ENCODE measurements at regions not wholly inside any gene's neighbourhood (a gene's known extent, or its start where the extent isn't known, plus 50 kb on each side); places are given as distances from the start of the nearest gene placed in this dataset.
"Not testable (repeated sequence)": the region's sequence is repeated elsewhere in the genome, so short reads cannot be mapped to it uniquely, and the experiment has no call there.

- DNase-seq (ENCODE audit: low read depth in 2 of 2) = no peak
These were observed 103.1 kb upstream of the APCDD1 start for GRCh38 chr18:10351219-10351818.

- no peak for DNase-seq (ENCODE audit: low read depth in 2 of 2)
These were observed 102.6 kb upstream of the APCDD1 start for GRCh38 chr18:10351858-10352257.

DNA sequence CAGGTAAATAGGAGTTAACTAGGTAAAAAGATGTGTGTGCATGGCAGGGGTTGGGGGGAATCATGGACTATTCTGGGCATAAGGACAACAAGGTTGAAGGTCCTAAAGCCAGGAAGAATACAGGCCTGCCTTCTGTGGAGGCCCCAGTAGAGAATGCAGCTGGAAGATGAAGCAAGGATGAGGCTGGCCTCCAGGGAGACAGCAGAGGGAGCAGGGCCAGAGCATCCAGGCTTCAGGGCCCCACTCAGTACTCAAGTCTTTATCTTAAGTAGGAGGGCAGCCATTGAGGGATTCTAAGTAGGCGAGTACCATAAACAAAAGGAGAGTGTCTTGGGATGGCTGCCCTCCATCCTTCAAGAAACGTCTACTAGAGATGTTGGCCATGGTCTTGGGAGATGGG lies 101.8 kb upstream of the APCDD1 start:
- no peak for DNase-seq (ENCODE audit: low read depth in 2 of 2)

GRCh38 chr18:10353791-10354190 lies 100.6 kb upstream of the APCDD1 start:
- no peak for DNase-seq (ENCODE audit: low read depth in 2 of 2)

- DNase-seq (ENCODE audit: low read depth in 2 of 2) = no peak
These were observed 100.1 kb upstream of the APCDD1 start for GRCh38 chr18:10354241-10354811.

DNA sequence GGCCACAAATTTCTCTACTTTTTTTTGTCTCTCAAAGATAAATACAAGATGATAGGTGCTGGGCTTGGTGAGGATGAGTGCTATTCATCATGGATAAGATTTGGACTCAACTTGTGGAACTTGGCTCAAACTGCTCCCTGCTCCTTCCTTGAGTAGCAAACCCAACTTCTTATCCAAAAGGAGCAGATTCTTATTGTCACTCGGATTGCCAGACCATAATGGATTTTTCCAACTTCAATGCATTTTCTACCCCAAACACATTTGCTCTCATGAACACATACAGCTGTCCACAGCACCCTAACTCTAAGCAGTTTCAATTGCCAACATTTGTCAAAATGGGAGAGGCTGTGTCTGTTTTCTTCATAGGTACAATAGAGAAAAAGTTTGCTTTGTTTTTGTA lies 99.5 kb upstream of the APCDD1 start:
- DNase-seq (ENCODE audit: low read depth in 2 of 2) = no peak

- not testable (repeated sequence) for DNase-seq (ENCODE audit: low read depth in 2 of 2)
These were observed 97.4 kb upstream of the APCDD1 start for GRCh38 chr18:10356999-10357398.

- no peak for DNase-seq (ENCODE audit: low read depth in 2 of 2)
These were observed 92.8 kb upstream of the APCDD1 start for GRCh38 chr18:10361660-10362059.

GRCh38 chr18:10365021-10365500 lies 89.4 kb upstream of the APCDD1 start:
- no peak for DNase-seq (ENCODE audit: low read depth in 2 of 2)

DNA sequence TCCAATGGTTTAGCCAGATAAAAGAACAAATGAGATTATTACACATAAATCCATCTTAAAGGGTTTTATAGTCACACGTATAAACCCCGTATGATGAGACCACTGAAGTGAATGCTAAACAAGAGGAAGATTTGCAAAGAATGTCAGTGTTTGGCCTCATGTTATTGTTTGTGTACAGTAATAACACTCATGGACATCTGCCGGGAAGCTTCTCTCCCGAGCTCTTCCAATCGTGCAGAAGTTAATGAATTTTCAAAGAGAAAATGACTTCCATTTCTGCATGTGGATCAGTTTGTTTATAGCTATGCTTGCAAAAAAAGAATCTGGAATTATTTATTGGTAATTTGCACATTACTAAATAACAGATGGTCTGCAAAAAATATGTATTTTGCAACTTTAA lies 88.5 kb upstream of the APCDD1 start:
- no peak for DNase-seq (ENCODE audit: low read depth in 2 of 2)

DNA sequence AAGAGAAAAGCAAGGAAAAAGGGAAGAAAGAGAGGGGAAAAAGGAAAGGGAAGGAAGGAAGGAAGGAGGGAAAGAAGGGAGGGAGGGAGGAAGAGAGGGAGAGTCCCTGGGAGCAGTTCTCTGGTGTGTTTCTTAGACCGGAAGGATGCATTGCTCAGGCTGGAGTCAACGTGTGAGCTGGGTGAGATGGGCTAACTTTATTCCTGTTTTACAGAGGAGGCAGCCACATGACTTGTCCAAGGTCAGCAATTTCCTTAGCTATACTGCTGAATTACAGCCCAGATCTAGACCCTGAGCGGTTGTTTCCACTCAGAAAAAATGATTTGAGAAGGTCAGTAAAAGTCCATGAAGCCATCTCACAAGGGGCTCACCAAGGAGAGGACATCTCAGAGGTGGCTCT lies 86.6 kb upstream of the APCDD1 start:
- no peak for DNase-seq (ENCODE audit: low read depth in 2 of 2)

DNA sequence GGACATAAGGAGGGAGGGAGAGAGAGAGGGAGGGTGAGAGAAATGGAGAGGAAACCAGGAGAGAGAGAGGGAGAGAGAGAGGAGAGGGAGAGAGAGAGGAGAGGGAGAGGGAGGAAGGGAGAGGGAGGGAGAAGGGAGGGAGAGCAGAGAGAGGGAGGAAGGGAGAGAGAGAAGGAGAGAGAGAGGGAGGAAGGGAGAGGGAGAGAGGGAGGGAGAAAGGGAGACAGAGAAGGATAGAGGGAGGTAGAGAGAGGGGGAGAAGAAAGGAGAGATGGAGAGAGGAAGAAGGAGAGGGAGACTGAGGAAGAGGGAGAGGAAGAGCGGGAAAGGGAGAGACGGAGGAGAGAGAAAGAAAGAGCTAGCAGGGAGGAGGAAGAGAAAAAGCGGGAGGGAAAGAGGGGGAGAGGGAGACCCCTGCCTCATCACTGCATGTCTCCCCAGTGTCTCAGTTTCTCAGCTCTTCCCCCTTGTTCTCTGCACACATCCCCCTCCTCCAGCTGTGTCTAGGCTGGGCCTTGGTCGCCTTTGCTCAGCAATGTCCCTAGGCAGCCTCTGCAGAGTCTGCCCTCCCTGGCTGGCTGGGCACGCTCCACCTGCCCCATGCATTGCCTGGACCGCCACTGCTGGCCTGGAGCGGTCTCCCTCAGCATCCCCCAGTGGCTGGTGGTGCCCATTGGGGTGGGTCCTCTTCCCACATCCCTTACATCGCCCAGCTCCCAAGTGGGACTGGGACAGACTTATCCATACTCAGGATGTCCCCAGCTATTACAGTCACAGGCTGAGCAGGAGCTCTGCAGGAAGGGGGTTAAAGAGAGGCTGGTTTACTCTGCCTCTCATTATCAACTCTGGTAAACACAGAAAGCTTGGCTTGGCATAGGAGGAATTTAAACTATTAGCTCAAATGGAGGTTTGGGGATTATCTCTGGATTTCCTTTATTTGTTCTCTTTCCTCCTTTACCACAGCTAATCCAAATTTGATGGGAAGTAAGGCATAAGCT lies 85.7 kb upstream of the APCDD1 start:
- no peak for DNase-seq (ENCODE audit: low read depth in 2 of 2)

GRCh38 chr18:10370716-10371115 lies 83.7 kb upstream of the APCDD1 start:
- no peak for DNase-seq (ENCODE audit: low read depth in 2 of 2)

GRCh38 chr18:10371165-10371564 lies 83.3 kb upstream of the APCDD1 start:
- no peak for DNase-seq (ENCODE audit: low read depth in 2 of 2)

GRCh38 chr18:10374195-10374594 lies 80.2 kb upstream of the APCDD1 start:
- no peak for DNase-seq (ENCODE audit: low read depth in 2 of 2)

DNA sequence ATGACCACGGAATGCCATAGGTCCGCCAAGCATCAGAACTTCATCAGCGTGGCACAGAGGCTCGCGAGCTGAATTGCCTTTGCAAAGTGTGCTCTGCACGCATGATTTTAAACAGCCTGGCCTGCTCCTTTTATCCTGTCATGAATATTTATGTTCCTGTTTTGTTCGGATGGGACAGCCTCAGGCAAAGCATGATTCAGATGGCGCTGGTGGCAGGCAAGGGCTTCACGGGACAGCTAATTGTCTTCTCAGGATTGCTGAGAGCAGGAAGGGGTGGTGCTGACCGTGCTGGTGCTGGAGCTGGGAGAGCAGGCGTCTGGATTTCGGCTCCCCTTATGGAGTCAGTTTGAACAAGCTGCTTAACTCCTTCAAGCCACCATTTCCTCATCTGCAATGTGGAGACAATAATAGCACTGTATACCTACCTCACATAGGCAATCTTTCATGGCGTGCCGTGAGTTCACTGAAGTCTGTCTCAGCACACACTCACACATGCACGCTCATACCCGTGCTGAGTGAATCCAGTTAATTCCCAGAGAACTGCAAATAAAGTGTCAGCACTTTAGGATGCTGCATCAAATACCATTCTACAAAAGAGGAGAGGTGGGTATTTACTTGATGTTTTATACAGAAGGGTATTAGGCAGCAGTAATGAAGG lies 79.7 kb upstream of the APCDD1 start:
- no peak for DNase-seq (ENCODE audit: low read depth in 2 of 2)

- DNase-seq (ENCODE audit: low read depth in 2 of 2) = no peak
These were observed 77.7 kb upstream of the APCDD1 start for GRCh38 chr18:10376731-10377130.

DNA sequence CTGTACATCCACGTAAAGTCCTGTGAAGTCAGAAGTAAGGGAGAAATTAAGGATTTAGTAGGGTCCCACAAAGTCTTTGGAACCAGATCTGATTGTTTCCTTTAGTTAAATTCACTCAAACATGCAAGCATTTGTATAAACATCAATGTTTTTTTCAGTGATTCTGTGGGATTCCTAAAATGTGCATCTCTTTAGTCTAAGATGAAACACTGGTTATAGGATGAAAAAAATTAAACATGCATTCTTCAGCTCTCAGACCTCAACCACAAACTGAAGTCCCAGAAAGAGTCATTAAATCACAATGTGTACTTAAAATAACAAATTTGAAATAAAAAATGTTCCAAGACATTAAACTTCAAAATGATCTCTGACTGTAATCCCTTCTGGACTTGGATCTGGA lies 76.5 kb upstream of the APCDD1 start:
- DNase-seq (ENCODE audit: low read depth in 2 of 2) = no peak

DNA sequence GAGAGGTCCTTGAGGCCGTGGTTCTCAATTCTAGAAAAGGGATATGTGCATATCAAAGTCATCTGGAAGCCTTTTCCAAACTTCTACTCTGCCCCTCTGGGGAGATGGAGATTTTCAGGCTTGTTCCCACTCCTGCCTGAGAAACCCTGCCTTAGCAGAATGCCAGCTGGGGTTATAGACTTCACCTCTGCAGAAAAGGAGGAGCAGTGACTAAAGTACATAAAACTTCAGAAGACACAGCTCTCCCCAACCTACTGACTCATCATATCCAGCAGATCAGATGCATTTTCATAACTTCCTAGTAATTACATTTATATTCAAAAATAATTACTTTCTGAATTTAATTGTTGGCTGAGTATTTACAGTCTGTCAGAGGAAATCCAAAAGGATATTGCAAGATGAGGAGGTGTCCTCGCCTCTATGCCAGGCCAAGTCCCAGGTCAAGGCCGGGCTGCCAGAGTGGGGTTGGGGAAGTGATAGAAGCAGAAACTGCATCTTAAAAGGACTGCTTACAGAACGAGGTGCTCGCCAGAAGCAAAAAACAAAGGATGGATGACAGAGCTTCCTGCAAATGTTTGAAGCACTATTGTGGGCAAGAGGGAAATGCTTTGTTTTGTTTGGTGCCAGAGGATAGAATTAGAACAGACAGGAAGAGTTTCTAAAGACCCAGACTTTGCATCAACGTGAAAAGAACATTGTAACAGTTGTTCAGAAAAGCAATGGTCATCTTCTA lies 75.6 kb upstream of the APCDD1 start:
- no peak for DNase-seq (ENCODE audit: low read depth in 2 of 2)

DNA sequence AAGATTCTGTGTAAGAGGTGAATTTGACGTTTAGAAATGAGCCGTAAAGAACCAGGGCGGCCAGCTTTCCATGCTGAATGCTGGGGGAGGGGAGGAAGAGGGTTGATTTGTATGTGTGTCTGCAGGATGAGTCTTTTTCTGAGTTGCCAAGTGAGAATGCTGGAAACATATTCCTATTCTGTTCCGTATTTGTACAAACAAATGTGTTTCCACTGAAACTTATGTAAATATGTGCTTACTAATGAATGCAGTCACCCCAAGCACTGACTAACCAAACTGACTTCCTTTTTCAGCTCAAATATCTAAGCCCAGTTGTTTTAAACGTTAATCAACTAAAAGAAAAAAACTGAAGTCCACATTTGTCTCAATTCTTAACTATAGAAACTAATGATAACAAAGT lies 74.9 kb upstream of the APCDD1 start:
- DNase-seq (ENCODE audit: low read depth in 2 of 2) = no peak

- no peak for DNase-seq (ENCODE audit: low read depth in 2 of 2)
These were observed 72.9 kb upstream of the APCDD1 start for GRCh38 chr18:10381516-10381915.

- DNase-seq (ENCODE audit: low read depth in 2 of 2) = no peak
These were observed 72.5 kb upstream of the APCDD1 start for GRCh38 chr18:10381951-10382350.
